ENCODE measurements at regions not wholly inside any gene's neighbourhood (a gene's known extent, or its start where the extent isn't known, plus 50 kb on each side); places are given as distances from the start of the nearest gene placed in this dataset.

GRCh38 chr10:3648170-3648569, 136.8 kb downstream of the KLF6 start:
- TF ChIP-seq POLR2A (IDR thresholded peaks at IDR 0.05): no peak
- TF ChIP-seq, protein P1, sequence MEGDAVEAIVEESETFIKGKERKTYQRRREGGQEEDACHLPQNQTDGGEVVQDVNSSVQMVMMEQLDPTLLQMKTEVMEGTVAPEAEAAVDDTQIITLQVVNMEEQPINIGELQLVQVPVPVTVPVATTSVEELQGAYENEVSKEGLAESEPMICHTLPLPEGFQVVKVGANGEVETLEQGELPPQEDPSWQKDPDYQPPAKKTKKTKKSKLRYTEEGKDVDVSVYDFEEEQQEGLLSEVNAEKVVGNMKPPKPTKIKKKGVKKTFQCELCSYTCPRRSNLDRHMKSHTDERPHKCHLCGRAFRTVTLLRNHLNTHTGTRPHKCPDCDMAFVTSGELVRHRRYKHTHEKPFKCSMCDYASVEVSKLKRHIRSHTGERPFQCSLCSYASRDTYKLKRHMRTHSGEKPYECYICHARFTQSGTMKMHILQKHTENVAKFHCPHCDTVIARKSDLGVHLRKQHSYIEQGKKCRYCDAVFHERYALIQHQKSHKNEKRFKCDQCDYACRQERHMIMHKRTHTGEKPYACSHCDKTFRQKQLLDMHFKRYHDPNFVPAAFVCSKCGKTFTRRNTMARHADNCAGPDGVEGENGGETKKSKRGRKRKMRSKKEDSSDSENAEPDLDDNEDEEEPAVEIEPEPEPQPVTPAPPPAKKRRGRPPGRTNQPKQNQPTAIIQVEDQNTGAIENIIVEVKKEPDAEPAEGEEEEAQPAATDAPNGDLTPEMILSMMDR (IDR thresholded peaks at IDR 0.05): no peak
